Renal cortical epithelial cell (primary cell): ENCODE measurements at regions not wholly inside any gene's neighbourhood (a gene's known extent, or its start where the extent isn't known, plus 50 kb on each side); places are given as distances from the start of the nearest gene placed in this dataset.
"Not testable (repeated sequence)": the region's sequence is repeated elsewhere in the genome, so short reads cannot be mapped to it uniquely, and the experiment has no call there.

Experiments used
- DNase-seq: peaks from one replicate; pipeline ENCODE4 v3.0.0-alpha.2; 2011; ENCODE audit warnings: low read depth

DNA sequence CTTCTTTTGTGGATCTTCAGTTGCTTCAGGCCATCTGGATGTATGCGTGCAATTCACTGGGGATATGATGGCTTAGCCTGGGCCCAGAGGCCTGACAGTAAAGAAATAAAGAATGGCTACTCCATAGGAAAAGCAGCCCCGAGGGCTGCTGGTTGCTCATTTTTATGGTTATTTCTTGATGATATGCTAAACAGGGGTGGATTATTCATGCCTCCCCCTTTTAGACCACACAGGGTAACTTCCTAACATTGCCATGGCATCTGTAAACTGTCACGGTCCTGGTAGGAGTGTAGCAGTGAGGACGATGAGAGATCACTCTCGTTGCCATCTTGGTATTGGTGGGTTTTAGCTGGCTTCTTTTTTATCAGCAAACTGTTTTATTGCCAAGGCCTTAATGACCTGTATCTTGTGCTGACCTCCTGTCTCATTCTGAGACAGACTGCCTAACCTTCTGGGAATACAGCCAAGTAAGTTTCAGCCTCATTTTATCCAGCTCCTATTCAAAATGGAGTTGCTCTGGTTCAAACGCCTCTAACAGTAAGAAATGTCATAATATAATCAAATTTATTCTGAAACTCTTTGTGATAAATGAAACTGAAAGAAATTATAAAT lies 60.5 kb downstream of the DSEL start:
- DNase-seq, result no peak

DNA sequence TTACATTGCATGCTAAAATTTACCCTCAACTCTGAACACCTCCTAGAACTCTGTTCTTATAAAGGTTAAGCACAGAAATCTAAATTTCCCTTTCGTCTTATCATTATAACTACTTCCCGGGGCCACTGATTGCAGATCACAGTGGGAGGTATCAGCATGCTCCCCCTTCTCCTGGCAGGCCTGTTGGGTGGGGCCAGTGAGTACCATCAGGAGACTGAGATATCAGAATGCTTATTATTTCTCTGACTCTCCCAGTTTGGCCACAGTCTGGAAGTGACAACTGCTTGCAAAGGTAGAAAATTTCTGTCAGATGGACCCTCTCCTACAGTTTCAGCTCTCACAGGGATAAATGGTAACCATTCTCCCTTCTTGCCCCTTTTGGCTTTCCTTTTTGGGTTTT lies 62.6 kb downstream of the DSEL start:
- no peak for DNase-seq

DNA sequence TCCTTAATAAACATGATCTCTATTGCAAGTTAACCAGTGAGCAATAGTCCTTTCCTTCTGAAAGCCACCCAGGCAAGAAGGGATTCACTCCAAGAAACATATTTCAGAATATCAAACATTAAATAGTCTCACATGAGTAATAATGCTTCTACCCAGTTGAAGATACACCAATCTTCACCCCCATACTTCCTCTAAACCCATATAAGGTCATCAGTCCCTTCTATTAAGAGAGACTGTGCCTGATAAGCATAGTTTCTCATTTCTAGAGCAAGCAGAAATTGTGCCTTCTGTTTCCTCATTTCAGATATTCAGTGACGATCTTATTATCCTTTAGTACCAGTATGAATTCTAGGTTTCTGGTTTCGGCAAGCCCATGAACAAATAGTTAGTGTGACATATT lies 64.6 kb downstream of the DSEL start:
- DNase-seq, result no peak

DNA sequence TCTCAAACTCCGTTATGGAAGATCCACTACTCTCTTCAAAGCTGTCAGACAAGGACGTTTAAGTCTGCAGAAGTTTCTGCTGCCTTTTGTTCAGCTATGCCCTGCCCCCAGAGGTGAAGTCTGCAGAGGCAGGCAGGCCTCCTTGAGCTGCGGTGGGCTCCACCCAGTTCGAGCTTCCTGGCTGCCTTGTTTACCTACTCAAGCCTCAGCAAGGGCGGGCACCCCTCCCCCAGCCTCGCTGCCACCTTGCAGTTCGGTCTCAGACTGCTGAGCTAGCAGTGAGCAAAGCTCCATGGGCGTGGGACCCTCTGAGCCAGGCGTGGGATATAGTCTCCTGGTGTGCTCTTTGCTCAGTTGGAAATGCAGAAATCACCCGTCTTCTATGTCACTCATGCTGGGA lies 65.4 kb downstream of the DSEL start:
- DNase-seq, result not testable (repeated sequence)

DNA sequence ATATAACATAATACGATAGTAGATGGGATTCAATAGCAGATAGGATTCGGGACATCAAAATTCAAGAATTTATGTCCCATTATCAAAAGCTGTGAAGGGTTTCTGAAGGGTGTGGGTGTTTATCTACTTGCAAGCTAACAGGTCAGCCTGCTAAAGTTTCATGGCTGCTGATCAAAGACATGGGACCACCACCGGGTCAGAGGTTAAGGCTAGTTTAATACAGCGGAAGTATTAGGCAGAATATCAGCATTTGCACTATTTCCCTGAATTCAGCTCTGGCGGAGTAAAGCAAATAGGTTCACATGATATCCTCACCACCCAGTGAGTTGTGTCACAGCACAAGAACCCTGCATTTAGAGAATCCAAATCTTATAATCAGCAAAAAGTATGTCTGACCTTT lies 82.5 kb downstream of the DSEL start:
- no peak for DNase-seq

DNA sequence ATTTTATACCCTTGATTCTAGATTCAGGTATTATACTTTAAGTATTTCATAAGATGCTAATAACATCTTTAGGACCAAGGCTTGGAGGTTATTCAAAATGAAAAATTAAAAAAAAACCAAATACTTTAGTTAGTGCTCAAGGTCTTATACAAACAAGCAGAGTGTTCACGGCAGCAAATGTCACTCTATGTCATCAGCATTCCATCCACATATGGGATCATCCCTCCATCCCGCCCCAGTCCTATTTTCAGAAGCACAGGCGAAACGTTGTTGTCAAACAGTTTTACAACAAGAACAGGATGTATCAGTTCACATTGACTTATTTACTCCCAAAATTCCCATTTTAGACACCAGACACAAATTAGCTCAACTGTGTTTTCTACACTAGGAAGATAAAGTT lies 83.7 kb downstream of the DSEL start:
- DNase-seq, result no peak

DNA sequence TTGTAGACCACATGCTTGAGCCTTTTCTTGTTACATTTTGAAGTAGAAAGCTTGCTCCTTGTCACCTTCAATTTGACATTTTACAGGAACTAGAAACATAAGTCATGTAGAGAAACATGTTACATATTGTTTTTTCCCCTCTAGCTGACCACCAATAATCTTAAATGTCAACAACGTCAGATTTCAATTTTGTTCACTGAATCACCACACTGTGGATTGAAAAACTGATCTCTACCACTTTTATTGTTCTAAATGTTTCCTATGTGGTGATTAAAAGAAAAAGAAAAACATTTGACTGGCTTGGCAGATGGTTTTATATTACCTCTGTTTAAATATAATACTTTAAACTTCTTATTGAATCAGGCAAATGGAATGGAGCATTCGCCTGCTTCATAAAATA lies 87.7 kb downstream of the DSEL start:
- DNase-seq, result no peak

DNA sequence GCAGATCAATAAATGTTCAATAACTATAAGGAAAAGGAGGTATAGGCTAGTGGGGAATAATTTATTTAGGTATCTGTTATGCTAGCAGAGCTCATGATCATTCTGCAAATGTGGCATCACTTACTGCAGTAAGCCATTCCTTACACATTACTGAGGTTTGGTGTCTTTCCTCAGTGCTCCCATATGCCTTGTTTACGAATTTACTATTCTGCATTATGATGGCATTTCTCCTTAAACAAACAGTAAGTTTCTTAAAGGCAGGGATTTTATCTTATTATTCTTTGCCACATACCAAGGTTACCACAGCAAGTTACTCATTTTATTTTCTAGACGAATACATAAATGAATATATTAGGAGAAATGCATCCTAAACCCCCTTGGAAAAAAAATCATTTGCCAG lies 88.4 kb downstream of the DSEL start:
- no peak for DNase-seq

DNA sequence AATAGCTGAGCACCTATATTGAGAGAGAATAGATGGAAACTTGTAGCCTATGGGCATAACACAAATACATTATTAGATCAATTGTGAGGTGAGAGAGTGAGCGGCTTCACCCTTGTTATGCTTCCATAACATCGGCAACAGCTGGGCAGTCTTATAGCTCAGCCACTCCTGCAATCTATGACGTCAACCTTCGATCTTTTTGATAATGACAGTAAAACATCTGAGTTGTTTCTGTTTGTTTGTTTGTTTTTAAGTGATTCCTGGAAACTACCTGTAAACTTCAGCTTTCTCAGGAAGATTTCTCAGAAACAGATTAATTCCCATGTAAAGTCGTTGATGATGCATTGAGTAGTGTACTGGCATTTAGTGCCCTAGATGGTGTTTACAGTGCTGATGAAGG lies 90.0 kb downstream of the DSEL start:
- no peak for DNase-seq

DNA sequence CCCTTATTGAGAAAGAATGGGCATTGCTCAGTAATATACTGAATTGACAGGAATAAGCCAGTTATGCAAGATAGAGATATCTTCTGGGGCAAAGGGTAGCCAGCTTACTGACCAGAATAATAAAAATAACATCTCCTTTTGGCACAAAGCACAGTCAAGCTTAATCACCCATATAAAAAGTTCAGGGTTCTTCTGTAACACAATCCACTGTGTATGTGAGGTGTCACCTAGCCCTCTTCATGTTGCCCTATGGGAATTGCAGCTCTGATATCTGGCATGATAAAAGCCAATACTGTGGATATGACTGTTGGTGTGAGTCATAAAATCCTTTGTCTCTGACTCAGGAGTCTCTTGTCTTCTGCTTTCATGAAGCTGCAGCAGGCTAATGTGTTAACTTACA lies 90.8 kb downstream of the DSEL start:
- DNase-seq, result peak; percentile 46

DNA sequence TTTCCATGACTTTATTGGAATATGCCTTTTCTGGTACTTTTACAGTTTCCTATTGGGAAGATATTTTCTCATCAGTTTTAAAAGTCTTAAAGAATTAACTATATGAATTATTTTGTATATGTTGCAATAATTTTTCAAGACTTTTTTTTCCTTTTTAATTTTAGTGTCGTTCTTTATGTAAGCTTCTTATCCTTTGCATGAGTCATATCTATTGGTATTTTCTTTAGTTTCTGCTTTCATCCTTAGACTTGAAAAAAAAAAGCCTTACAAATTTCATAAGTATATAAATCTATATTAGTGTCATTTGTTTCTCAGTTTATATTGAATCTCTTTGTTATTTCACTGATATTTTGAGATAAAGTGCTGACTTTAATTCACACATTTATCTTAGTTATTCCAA lies 94.9 kb downstream of the DSEL start:
- DNase-seq, result no peak

DNA sequence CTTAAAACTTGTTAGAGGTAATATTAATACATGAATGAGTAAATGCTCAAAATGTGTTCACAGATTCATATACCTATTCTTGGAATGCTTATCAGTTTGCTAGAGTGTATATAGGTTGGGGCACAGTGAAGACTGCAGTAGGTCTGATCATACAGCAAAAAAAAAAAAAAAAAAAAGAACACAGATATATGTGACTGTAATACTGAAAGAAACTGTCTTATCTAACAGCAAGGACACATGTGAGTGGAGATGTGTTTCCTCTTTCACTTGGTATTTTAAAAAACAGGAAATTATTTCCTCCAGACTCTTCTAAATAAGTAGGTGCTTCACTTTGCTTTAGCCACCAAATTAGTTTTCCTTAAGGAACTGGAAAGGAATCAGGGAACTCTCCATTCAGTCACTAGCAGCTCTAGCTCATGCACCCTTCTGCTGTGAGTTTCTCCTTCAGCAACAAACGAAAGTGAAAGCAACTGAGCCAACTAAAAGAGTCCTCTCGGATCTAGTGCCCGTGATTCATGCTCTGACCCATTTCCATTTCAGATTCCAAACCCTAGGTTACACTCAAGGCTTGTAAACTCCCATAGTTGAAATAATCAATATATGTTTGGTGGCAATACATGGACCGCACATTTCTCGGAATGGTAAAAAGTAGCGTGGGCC lies 98.5 kb downstream of the DSEL start:
- peak; percentile 32 for DNase-seq

DNA sequence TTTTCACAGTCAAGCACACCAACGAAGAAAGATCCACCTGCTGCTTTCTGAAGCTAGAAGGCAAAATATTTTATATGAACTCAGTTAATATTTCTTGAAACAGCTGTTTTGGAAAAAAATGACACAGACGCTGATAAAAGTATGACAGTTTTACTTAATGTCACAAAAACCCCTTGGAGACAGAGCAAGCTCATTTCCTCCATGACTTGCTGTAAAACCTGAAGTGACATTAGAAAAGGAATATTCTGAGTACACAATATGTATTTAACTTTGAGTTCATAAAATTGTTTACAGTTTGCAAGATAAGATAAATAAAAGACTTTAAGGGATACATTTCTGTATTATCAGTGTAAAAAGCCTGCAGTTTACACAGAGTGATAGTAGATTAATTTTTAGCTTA lies 105.4 kb downstream of the DSEL start:
- DNase-seq, result no peak

DNA sequence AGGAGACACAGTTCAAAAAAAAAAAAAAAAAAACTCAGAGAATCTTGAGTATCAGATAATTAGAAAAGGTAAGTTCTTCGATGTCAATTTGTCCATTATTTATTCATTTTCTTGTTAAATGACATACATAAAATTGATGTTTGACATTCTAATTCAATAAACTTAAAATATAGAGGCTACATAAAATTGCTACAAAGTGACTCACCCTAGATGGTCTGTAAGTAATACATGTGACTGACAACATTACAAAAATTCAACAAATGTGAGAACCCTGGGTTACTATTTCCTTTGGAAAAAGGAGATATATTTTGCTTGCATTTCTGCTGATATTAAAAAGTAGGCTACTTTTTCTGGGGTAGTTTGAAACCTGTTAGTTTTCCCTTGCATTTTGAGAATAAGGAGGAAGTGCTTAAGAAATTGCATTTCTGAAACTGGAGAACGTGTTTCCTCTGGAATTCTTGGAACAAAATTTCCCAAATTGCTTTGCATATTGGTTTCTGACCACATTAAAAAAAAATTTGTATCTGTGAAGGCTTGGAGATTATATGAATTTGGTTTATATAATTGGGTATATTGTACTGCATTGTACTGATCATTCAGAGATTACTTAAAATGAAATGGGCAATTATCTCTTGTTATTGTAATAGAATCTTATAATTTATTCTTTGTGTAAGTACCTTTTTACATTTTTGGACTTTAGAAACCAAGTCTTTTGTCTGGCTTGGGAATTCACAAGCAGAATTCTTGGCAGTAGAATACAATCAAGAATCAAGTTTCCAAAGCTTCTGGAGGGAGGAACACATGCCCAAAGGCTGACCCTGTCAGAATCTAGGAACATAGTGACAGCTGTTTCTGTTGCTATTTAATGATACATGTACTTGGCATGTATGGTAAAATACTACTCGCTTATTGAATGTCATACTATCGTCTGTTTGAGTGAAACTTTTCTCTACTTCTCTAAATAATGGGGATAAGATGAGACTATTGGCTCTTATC lies 106.1 kb downstream of the DSEL start:
- DNase-seq, result no peak

DNA sequence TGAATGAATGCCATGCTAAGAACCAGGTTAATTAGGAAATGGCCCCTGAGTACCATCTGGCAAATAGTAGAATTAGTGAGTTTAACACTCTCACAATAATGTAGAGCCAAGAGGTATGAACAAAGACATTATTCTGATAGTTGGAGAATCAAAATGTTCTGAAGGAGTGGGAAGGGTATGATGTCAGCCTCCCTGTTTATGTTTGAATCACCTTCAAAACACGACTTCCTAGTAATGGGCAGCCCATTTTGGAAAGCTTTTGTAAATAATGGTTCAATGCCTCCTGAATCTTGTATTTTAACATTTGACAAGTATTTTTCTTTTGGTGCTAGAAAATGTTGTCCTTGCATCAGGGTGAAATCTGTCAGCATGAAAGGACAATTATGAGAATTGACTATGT lies 108.3 kb downstream of the DSEL start:
- DNase-seq, result no peak

DNA sequence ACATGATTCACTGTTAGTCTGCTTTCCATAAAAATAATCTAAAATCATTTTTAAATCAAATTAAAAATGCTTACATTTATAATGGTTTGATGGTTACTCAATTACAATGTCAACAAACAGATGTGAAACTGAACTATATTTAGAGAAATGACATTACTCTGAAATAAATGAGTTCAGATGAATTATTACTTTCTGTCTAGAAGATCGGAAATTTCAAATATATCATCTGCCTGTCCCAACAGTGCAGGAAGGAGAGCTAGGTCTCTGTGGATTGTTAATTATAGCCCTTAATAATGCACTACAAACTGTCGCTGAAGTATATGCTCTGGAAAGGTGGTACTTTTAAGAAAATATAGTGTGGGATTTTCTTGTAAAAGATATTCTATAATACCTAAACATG lies 109.8 kb downstream of the DSEL start:
- DNase-seq, result no peak

DNA sequence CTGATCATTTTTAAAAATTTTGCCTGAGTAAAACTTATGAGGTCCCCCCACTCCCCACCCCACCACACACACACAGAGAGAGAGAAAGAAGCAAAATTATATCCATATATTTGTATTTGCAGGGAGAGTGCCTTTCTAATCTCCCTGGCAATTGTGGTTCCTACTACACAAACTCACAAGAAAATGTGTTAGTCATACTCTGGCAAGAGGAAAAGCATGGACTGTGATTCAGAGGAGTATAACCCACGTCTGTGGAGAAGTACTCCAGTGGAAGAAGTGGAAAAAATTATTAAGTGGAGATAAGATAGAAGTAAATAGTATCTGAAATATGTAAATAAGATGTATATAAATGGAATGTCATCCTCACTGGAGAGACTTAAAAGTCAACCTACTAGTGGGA lies 114.0 kb downstream of the DSEL start:
- peak; percentile 15 for DNase-seq

DNA sequence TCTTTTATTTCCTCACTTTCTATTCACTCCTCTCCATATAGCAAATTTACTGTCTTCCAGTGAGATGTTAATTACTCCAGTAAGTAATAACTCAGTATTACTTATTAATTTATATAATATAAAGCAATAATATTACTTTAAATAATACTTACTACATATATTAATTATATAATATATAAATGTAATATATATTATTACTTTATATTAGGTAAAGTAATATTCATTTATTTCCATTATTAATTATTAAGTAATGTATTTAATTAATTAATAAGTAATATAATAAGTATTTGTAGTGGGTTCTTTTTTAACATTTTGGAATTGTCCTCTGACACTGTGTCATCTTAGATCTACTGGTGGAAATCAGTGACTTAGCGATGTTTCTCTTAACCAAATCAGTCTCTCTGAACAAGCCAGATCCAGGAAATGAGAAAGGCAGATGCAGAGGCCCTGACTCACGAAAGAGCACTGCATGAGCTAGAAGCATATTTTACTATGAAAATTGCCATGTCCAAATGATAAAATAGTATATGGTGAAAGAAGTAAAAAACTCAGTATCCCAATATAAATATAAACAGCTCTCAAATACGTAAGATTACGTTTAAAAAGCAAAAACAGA lies 115.9 kb downstream of the DSEL start:
- no peak for DNase-seq

DNA sequence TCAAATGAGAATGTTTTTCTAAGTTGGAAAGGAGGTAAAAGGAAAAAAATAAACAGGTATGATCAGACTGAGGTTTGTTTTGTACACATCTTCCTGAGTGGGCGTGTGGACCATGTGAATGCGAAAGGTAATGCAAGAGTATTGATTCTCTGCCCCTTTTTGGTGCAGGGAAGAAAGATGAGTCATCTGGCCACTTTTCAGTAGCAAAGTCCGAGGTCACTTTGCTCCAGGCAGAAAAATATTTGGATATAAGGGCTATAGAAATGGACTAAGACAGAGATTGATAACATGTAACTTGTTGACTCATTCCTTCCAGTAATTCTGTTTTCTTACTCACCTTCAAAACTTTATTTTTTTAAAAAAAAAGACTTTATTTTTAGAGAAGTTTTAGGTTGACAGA lies 130.5 kb downstream of the DSEL start:
- peak; percentile 4 for DNase-seq

DNA sequence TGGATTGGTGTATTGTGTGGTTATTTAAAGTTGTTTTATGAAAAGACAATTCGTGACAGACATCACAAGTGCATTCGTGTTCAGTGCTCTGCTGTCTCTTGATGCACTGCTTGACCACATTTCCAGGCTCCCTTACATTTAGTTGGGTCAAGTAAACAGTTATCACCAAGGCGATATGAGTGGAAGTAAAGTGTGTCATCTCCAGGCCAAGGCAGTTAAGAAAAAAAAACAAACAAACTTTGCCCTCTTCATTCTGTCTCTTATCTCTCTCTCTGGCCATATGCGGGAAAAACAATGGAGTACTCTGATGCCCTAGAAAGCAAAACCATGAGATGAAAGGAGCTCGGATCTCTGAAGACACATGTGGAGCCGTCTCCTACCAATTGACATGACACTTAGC lies 131.1 kb downstream of the DSEL start:
- peak; percentile 16 for DNase-seq

DNA sequence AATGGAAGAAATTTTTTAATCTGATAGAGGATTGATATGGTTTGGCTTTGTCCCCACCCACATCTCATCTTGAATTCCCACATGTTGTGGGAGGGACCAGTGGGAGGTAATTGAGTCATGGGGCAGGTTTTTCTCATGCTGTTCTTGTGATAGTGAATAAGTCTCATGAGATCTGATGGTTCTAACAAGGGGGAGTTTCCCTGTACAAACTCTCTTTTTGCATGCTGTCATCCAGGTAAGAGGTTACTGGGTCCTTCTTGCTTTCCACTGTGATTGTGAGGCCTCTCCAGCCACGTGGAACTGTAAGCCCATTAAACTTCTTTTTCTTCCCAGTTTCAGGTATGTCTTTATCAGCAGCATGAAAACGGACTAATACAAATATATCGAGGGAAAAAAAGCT lies 132.5 kb downstream of the DSEL start:
- DNase-seq, result not testable (repeated sequence)

DNA sequence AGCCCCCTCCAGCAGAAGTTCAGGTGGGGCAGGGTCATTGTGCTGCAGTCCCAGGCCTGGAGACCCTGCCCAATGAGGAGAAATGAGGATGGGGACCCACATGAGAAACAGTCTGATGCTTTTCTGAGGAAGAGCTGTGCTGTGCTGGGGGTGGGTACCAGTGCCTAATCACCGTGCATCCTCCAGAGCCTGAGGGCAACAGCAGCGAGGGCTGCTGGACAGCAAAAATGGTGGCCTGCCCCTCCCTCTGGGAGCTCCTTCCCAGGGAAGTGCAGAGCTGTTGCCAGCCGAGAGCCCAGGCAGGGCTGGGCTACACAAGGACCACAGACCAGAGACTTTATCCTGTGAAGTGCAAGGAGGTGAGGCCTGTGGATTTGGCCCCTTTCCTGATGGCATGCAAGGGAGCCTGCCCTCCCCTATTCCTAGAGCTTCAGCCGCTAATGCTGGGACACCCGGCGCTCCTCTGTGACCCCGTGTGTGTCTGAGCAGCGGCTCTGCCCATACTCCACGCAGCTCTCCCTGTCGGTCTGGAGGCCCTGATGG lies 134.8 kb downstream of the DSEL start:
- DNase-seq, result no peak
